HEK293 (cell line): ENCODE measurements at regions not wholly inside any gene's neighbourhood (a gene's known extent, or its start where the extent isn't known, plus 50 kb on each side); places are given as distances from the start of the nearest gene placed in this dataset.

Source experiments
- CTCF ChIA-PET: fragments of 350-600 bp; formaldehyde crosslinking; extraction: SDS; loops from one replicate; lab custom pipeline; 2021; ENCODE audit warnings: antibody characterized with exemption; lab: Yijun Ruan, JAX
- POLR2A ChIA-PET: fragments of 300-600 bp; formaldehyde crosslinking; extraction: SDS; loops from one replicate; lab custom pipeline; 2020; ENCODE audit warnings: antibody characterized with exemption, inconsistent platforms; lab: Yijun Ruan, JAX
- H3K27ac ChIP-seq: fragments of 200-500 bp; sonication (Bioruptor generic); 2 replicates; pipeline ENCODE4 v1.5.1; 2014; ENCODE audit warnings: low read depth, low read length, control low read depth, inconsistent platforms; ENCODE audit errors: extremely low read depth
- H3K36me3 ChIP-seq, 2 experiments: fragments of 200-500 bp in 1 of 2; sonication (Bioruptor generic) in 1 of 2; 1 replicate in 1 of 2; 2 replicates in 1 of 2; pipeline ENCODE4 v1.5.1; 2014 to 2017; ENCODE audit warnings: inconsistent platforms in 2 of 2, low read length in 2 of 2; ENCODE audit not compliant: control insufficient read depth in 2 of 2, insufficient read depth in 1 of 2
- H3K4me1 ChIP-seq: fragments of 200-500 bp; sonication (Bioruptor generic); 2 replicates; pipeline ENCODE4 v1.5.1; 2014; ENCODE audit warnings: mild to moderate bottlenecking, low read length, inconsistent platforms; ENCODE audit not compliant: control insufficient read depth, insufficient read depth
- H3K4me3 ChIP-seq: 2 replicates; pipeline ENCODE4 v1.5.1; 2011; ENCODE audit warnings: low read depth, mild to moderate bottlenecking, control low read depth, low read length, moderate library complexity
- H3K9me3 ChIP-seq: fragments of 200-500 bp; sonication (Bioruptor generic); 2 replicates; pipeline ENCODE4 v1.5.1; 2014; ENCODE audit warnings: low read depth, low read length, inconsistent platforms; ENCODE audit not compliant: control insufficient read depth, insufficient read depth
- MEIS1 ChIP-seq: sonication (generic); formaldehyde crosslinking; IDR thresholded peaks from 2 replicates; pipeline ENCODE4 v1.8.1; 2022; ENCODE audit warnings: missing genetic modification reagents, mild to moderate bottlenecking, borderline replicate concordance
- REST ChIP-seq: fragments of 450-650 bp; formaldehyde crosslinking; IDR thresholded peaks from 2 replicates; pipeline ENCODE4 v1.5.1; 2016; ENCODE audit warnings: missing biosample characterization, missing genetic modification characterization
- YY2 ChIP-seq: fragments of 450-650 bp; formaldehyde crosslinking; IDR thresholded peaks from 2 replicates; pipeline ENCODE4 v1.5.1; 2016; ENCODE audit warnings: missing biosample characterization, missing genetic modification characterization
- ZBTB44 ChIP-seq: fragments of 450-650 bp; IDR thresholded peaks from 2 replicates; pipeline ENCODE4 v1.5.1; 2018; ENCODE audit warnings: missing biosample characterization, mild to moderate bottlenecking, missing genetic modification characterization
- ZNF121 ChIP-seq: fragments of 450-650 bp; formaldehyde crosslinking; IDR thresholded peaks from 2 replicates; pipeline ENCODE4 v1.5.1; 2016; ENCODE audit warnings: missing biosample characterization, missing genetic modification characterization
- ZNF23 ChIP-seq: fragments of 450-650 bp; formaldehyde crosslinking; IDR thresholded peaks from 2 replicates; pipeline ENCODE4 v1.5.1; 2016; ENCODE audit warnings: missing biosample characterization, missing genetic modification characterization, borderline replicate concordance
- ZNF302 ChIP-seq: fragments of 450-650 bp; formaldehyde crosslinking; IDR thresholded peaks from 2 replicates; pipeline ENCODE4 v1.5.1; 2016; ENCODE audit warnings: missing biosample characterization, missing genetic modification characterization, low read depth
- ZNF449 ChIP-seq: fragments of 450-650 bp; formaldehyde crosslinking; IDR thresholded peaks from 2 replicates; pipeline ENCODE4 v1.5.1; 2017; ENCODE audit warnings: missing biosample characterization, mild to moderate bottlenecking, missing genetic modification characterization, moderate library complexity
- ZNF488 ChIP-seq: fragments of 450-650 bp; formaldehyde crosslinking; IDR thresholded peaks from 2 replicates; pipeline ENCODE4 v1.5.1; 2016; ENCODE audit warnings: missing biosample characterization, missing genetic modification characterization
- ZNF521 ChIP-seq: fragments of 450-650 bp; formaldehyde crosslinking; IDR thresholded peaks from 2 replicates; pipeline ENCODE4 v1.5.1; 2017; ENCODE audit warnings: missing biosample characterization, mild to moderate bottlenecking, missing genetic modification characterization
- ZNF558 ChIP-seq: fragments of 450-650 bp; formaldehyde crosslinking; IDR thresholded peaks from 2 replicates; pipeline ENCODE4 v1.5.1; 2016; ENCODE audit warnings: missing biosample characterization, missing genetic modification characterization
- ZNF580 ChIP-seq: fragments of 450-650 bp; formaldehyde crosslinking; IDR thresholded peaks from 2 replicates; pipeline ENCODE4 v1.5.1; 2016; ENCODE audit warnings: missing biosample characterization, missing genetic modification characterization
- ZNF623 ChIP-seq: fragments of 450-650 bp; formaldehyde crosslinking; IDR thresholded peaks from 2 replicates; pipeline ENCODE4 v1.5.1; 2016; ENCODE audit warnings: missing biosample characterization, missing genetic modification characterization
- ZNF843 ChIP-seq: fragments of 450-650 bp; formaldehyde crosslinking; IDR thresholded peaks from 2 replicates; pipeline ENCODE4 v1.5.1; 2016; ENCODE audit warnings: missing biosample characterization, missing genetic modification characterization

GRCh38 chr6:169843991-169844390 is 92.6 kb downstream of the ERMARD start (continued):
- TF ChIP-seq ZNF449 (tag by site-specific recombination), result no peak
- no peak for TF ChIP-seq ZNF580 (tag by site-specific recombination)
- TF ChIP-seq, all 188 proteins: peak for 0

GRCh38 chr6:169843110-169843509 is 91.7 kb downstream of the ERMARD start:
- TF ChIP-seq YY2 (tag by site-specific recombination) (no peak), ZNF121 (tag by site-specific recombination) (no peak)
- TF ChIP-seq, all 188 proteins: peak for 0
- CTCF ChIA-PET, result interaction anchor here (0.5 to 4.6 kb wide), 3 partner anchors 12 to 204 kb away, joined by 3 to 32 read pairs (median 4); no protein-coding TSS in a partner anchor

GRCh38 chr6:169841907-169842606 is 90.6 kb downstream of the ERMARD start:
- ChIA-PET CTCF (interaction anchor here (0.6 to 4.6 kb wide), 2 partner anchors 10 to 454 kb away, joined by 3 to 32 read pairs; no protein-coding TSS in a partner anchor), POLR2A (no interaction called here)
- no peaks in the 10 kb centered on the region for H3K4me1 ChIP-seq
- no peaks in the 10 kb centered on the region for H3K36me3 ChIP-seq
- no peak overlapping the region for H3K27ac ChIP-seq
- H3K4me3 ChIP-seq, result no peak overlapping the region
- H3K9me3 ChIP-seq, result no peaks in the 10 kb centered on the region
- TF ChIP-seq REST (no peak), MEIS1 (CRISPR knock-in tag) (no peak), ZNF623 (no peak), ZNF488 (tag by site-specific recombination) (no peak), ZNF558 (no peak), ZNF843 (tag by site-specific recombination) (no peak), ZNF521 (tag by site-specific recombination) (no peak)

More at GRCh38 chr6:169843110-169843509, 91.7 kb downstream of the ERMARD start:
- POLR2A ChIA-PET, result no interaction called here
- no peaks in the 10 kb centered on the region for H3K4me1 ChIP-seq
- no peak overlapping the region for H3K27ac ChIP-seq
- H3K36me3 ChIP-seq, result no peaks in the 10 kb centered on the region
- no peak overlapping the region for H3K4me3 ChIP-seq
- H3K9me3 ChIP-seq, result no peaks in the 10 kb centered on the region

GRCh38 chr6:169841251-169841650 is 89.8 kb downstream of the ERMARD start:
- H3K36me3 ChIP-seq, result no peaks in the 10 kb centered on the region
- H3K4me3 ChIP-seq, result no peak overlapping the region
- H3K9me3 ChIP-seq, result no peaks in the 10 kb centered on the region
- CTCF ChIA-PET, result interaction anchor here (4.6 kb wide), 1 partner anchor 10 kb away, joined by 32 read pairs; no protein-coding TSS in a partner anchor
- POLR2A ChIA-PET, result no interaction called here
- no peak overlapping the region for H3K27ac ChIP-seq
- H3K4me1 ChIP-seq, result no peaks in the 10 kb centered on the region
- TF ChIP-seq ZNF302 (no peak), ZBTB44 (tag by site-specific recombination) (no peak), ZNF23 (no peak)
